Keratinocyte (primary cell): ENCODE measurements at regions not wholly inside any gene's neighbourhood (a gene's known extent, or its start where the extent isn't known, plus 50 kb on each side); places are given as distances from the start of the nearest gene placed in this dataset.

Experiments
- DNase-seq: peaks from one replicate; pipeline ENCODE4 v3.0.0-alpha.2; 2011; ENCODE audit warnings: low read depth, missing footprints, low spot score
- FAIRE-seq: peaks from 2 replicates; lab custom pipeline; 2011; peaks lifted over from hg19 to GRCh38; lab: Jason Lieb, UNC
- H2AFZ ChIP-seq: 2 replicates; pipeline ENCODE4 v1.6.0; 2012; ENCODE audit warnings: low read length, control low read depth, inconsistent platforms; ENCODE audit not compliant: control insufficient read depth
- H3K27ac ChIP-seq: 2 replicates; pipeline ENCODE4 v1.5.1; 2011; ENCODE audit warnings: low read length; ENCODE audit not compliant: control insufficient read depth, insufficient read depth
- H3K27me3 ChIP-seq: 3 replicates; pipeline ENCODE4 v1.6.0; 2011; ENCODE audit warnings: low read length; ENCODE audit not compliant: control insufficient read depth, insufficient read depth; ENCODE audit errors: extremely low read depth
- H3K36me3 ChIP-seq, 2 experiments: 2 replicates in 1 of 2; 3 replicates in 1 of 2; pipeline ENCODE4 v1.5.1; 2011; ENCODE audit warnings: low read length in 2 of 2, mild to moderate bottlenecking in 1 of 2; ENCODE audit not compliant: control insufficient read depth in 2 of 2, insufficient read depth in 2 of 2; ENCODE audit errors: extremely low read depth in 1 of 2
- H3K4me1 ChIP-seq: 3 replicates; pipeline ENCODE4 v1.5.1; 2011; ENCODE audit warnings: low read length; ENCODE audit not compliant: control insufficient read depth, insufficient read depth; ENCODE audit errors: extremely low read depth
- H3K4me2 ChIP-seq: 3 replicates; pipeline ENCODE4 v1.6.0; 2011; ENCODE audit warnings: low read depth, low read length; ENCODE audit not compliant: control insufficient read depth, insufficient read depth; ENCODE audit errors: extremely low read depth
- H3K4me3 ChIP-seq, 3 experiments: fragments of 200-600 bp in 1 of 3; sonication (generic) in 1 of 3; 2 replicates in 2 of 3; 3 replicates in 1 of 3; pipeline ENCODE4 v1.5.1; 2011 to 2016; ENCODE audit warnings: low read length in 3 of 3, mild to moderate bottlenecking in 3 of 3, control low read depth in 2 of 3, inconsistent platforms in 1 of 3, low read depth in 1 of 3, mixed read lengths in 1 of 3, mixed run types in 1 of 3, moderate library complexity in 1 of 3; ENCODE audit not compliant: control insufficient read depth in 2 of 3, insufficient read depth in 2 of 3; ENCODE audit errors: extremely low read depth in 1 of 3
- H3K79me2 ChIP-seq: 2 replicates; pipeline ENCODE4 v1.6.0; 2012; ENCODE audit warnings: low read length; ENCODE audit not compliant: control insufficient read depth, insufficient read depth
- H3K9ac ChIP-seq: 3 replicates; pipeline ENCODE4 v1.6.0; 2011; ENCODE audit warnings: low read length; ENCODE audit not compliant: control insufficient read depth, insufficient read depth; ENCODE audit errors: extremely low read depth
- H3K9me1 ChIP-seq: 3 replicates; pipeline ENCODE4 v1.6.0; 2011; ENCODE audit warnings: low read length; ENCODE audit not compliant: control insufficient read depth, insufficient read depth; ENCODE audit errors: extremely low read depth
- H3K9me3 ChIP-seq: 2 replicates; pipeline ENCODE4 v1.5.1; 2012; ENCODE audit warnings: low read depth, low read length; ENCODE audit not compliant: control insufficient read depth
- H4K20me1 ChIP-seq: 3 replicates; pipeline ENCODE4 v1.6.0; 2011; ENCODE audit warnings: low read length; ENCODE audit not compliant: control insufficient read depth, insufficient read depth; ENCODE audit errors: extremely low read depth
- EZH2 ChIP-seq: IDR thresholded peaks from one replicate; pipeline ENCODE4 v1.6.1; 2012; ENCODE audit warnings: inconsistent platforms, mild to moderate bottlenecking, low read length, moderate library complexity
- dilution Hi-C: fragments of 300-500 bp; cut with MboI; formaldehyde crosslinking; loops from one replicate; pipeline ENCODE4 v1.7.0; 2020; ENCODE audit warnings: low sequenced_read_pairs; ENCODE audit not compliant: extremely low pct_ligation_motif_present
- TF ChIP-seq, protein P1 (sequence below), 3 experiments: IDR thresholded peaks in 1 of 3; conservative IDR thresholded peaks in 1 of 3; optimal IDR thresholded peaks in 1 of 3; 2 replicates in 2 of 3; 3 replicates in 1 of 3; pipeline versions ENCODE3 to v1.5.1; 2011; ENCODE audit warnings: low read length in 3 of 3, mild to moderate bottlenecking in 3 of 3, moderate library complexity in 2 of 3, control low read depth in 1 of 3, inconsistent platforms in 1 of 3; ENCODE audit not compliant: insufficient read depth in 2 of 3; ENCODE audit errors: extremely low read depth in 1 of 3

DNA sequence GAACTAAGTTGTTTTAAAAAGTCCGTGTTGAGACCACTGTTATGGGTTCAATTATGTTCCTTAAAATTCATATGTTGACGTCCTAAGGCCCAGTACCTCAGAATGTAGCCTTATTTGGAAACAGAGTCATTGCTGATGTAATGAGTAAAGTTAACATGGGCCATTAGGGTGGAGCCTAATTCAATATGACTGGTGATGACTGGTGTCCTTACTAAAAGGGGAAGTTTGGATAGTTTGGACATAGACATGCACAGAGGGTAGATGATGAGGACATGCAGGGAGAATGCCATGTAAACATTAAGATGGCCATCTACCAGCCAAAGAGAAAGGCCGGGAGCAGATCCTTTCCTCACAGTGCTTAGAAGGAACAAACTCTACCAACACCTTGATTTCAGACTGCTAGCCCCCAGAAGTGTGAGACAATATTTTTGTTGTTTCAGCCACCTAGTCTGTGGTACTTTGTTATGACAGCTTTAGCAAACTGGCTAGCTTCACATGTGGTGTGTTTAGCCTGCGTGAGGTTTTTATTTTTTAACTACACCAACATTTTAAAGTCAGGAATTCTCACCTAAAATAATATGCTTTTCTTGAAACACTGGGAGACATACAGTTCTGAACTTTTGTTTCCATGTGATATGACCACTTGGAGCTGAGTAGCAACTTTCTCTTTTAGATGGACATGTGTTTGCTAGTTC lies 135.3 kb downstream of the YIPF5 start:
- no peak overlapping the region for H3K4me2 ChIP-seq
- H3K9me3 ChIP-seq = no peaks in the 10 kb centered on the region
- no peaks in the 10 kb centered on the region for H3K36me3 ChIP-seq
- DNase-seq = no peak
- dilution Hi-C loops = no loop called here
- no peak overlapping the region for H2AFZ ChIP-seq
- no peaks in the 10 kb centered on the region for H3K4me1 ChIP-seq
- no peak overlapping the region for H3K27ac ChIP-seq
- H4K20me1 ChIP-seq = no peaks in the 10 kb centered on the region
- H3K4me3 ChIP-seq = no peak overlapping the region
- no peak for FAIRE-seq
- no peaks in the 10 kb centered on the region for H3K9me1 ChIP-seq
- TF ChIP-seq, protein P1, sequence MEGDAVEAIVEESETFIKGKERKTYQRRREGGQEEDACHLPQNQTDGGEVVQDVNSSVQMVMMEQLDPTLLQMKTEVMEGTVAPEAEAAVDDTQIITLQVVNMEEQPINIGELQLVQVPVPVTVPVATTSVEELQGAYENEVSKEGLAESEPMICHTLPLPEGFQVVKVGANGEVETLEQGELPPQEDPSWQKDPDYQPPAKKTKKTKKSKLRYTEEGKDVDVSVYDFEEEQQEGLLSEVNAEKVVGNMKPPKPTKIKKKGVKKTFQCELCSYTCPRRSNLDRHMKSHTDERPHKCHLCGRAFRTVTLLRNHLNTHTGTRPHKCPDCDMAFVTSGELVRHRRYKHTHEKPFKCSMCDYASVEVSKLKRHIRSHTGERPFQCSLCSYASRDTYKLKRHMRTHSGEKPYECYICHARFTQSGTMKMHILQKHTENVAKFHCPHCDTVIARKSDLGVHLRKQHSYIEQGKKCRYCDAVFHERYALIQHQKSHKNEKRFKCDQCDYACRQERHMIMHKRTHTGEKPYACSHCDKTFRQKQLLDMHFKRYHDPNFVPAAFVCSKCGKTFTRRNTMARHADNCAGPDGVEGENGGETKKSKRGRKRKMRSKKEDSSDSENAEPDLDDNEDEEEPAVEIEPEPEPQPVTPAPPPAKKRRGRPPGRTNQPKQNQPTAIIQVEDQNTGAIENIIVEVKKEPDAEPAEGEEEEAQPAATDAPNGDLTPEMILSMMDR (optimal IDR thresholded peaks at IDR 0.05 in 1 of 3, IDR thresholded peaks at IDR 0.05 in 1 of 3, conservative IDR thresholded peaks at IDR 0.05 in 1 of 3; ENCODE audit: extremely low read depth in 1 of 3, insufficient read depth in 2 of 3, low read length in 3 of 3) = no peak
- no peak for TF ChIP-seq EZH2
- no peak overlapping the region for H3K9ac ChIP-seq
- no peaks in the 10 kb centered on the region for H3K79me2 ChIP-seq
- no peaks in the 10 kb centered on the region for H3K27me3 ChIP-seq

DNA sequence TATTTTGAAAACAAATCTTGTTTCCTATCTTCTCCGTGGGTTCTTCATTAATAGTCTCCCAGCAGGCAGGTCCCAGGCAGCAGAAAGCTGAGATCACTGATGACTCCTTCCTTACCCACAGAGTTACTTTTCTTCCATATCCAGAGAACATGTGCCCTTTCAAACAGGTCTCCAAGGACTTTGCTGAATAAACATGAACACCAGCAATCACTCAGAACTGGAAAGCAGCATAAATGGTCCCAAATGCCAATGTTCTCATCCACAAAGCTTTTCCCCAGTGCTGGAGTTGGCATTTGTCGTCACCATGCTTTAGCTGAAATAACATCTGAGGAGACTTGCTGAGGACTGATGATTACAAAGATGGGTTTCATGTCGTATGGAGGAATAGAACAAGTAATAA lies 134.0 kb downstream of the YIPF5 start:
- Histone ChIP-seq H3K9me1 (no peaks in the 10 kb centered on the region), H3K4me1 (no peaks in the 10 kb centered on the region), H3K27ac (no peak overlapping the region), H3K79me2 (no peaks in the 10 kb centered on the region), H3K9me3 (no peaks in the 10 kb centered on the region), H3K4me3 (no peak overlapping the region), H3K4me2 (no peak overlapping the region), H3K9ac (no peak overlapping the region), H2AFZ (no peak overlapping the region), H3K27me3 (no peaks in the 10 kb centered on the region), H3K36me3 (no peaks in the 10 kb centered on the region), H4K20me1 (no peaks in the 10 kb centered on the region)
- TF ChIP-seq EZH2 = no peak
- TF ChIP-seq, protein P1 (optimal IDR thresholded peaks at IDR 0.05 in 1 of 3, IDR thresholded peaks at IDR 0.05 in 1 of 3, conservative IDR thresholded peaks at IDR 0.05 in 1 of 3; ENCODE audit: extremely low read depth in 1 of 3, insufficient read depth in 2 of 3, low read length in 3 of 3) = no peak
- dilution Hi-C loops = no loop called here
- DNase-seq = no peak
- no peak for FAIRE-seq
